Ishikawa (cell line): ENCODE measurements at regions not wholly inside any gene's neighbourhood (a gene's known extent, or its start where the extent isn't known, plus 50 kb on each side); places are given as distances from the start of the nearest gene placed in this dataset.

ENCODE experiments used
- CEBPB ChIP-seq: IDR thresholded peaks from 2 replicates; pipeline ENCODE4 v1.6.1; 2012
- CREB1 ChIP-seq: IDR thresholded peaks from 2 replicates; pipeline ENCODE4 v1.6.1; 2012; ENCODE audit warnings: low read depth
- EGR1 ChIP-seq: IDR thresholded peaks from 2 replicates; pipeline ENCODE4 v1.6.1; 2012
- EP300 ChIP-seq: IDR thresholded peaks from 2 replicates; pipeline ENCODE4 v1.6.1; 2012; ENCODE audit warnings: borderline replicate concordance
- FOXM1 ChIP-seq: IDR thresholded peaks from 2 replicates; pipeline ENCODE4 v1.6.1; 2012; ENCODE audit warnings: low read depth, borderline replicate concordance
- NFIC ChIP-seq: IDR thresholded peaks from 2 replicates; pipeline ENCODE4 v1.6.1; 2012
- RAD21 ChIP-seq: IDR thresholded peaks from 2 replicates; pipeline ENCODE4 v1.6.1; 2012; ENCODE audit warnings: low read depth
- REST ChIP-seq: IDR thresholded peaks from 2 replicates; pipeline ENCODE4 v1.6.1; 2012; ENCODE audit warnings: low read depth, mild to moderate bottlenecking
- TAF1 ChIP-seq: IDR thresholded peaks from 2 replicates; pipeline ENCODE4 v1.6.1; 2012; ENCODE audit warnings: low read depth, mild to moderate bottlenecking
- TCF12 ChIP-seq: IDR thresholded peaks from 2 replicates; pipeline ENCODE4 v1.6.1; 2012; ENCODE audit warnings: low read depth
- TEAD4 ChIP-seq: IDR thresholded peaks from 2 replicates; pipeline ENCODE4 v1.6.1; 2012
- USF1 ChIP-seq: IDR thresholded peaks from 2 replicates; pipeline ENCODE4 v1.6.1; 2012
- YY1 ChIP-seq: IDR thresholded peaks from 2 replicates; pipeline ENCODE4 v1.6.1; 2012; ENCODE audit warnings: low read depth
- ZBTB7A ChIP-seq: IDR thresholded peaks from 2 replicates; pipeline ENCODE4 v1.6.1; 2012; ENCODE audit warnings: low read depth
- TF ChIP-seq, protein P1 (sequence below): IDR thresholded peaks from 2 replicates; pipeline ENCODE4 v1.6.1; 2012

GRCh38 chr4:180665994-180666824 is 1577.0 kb upstream of the TENM3 start:
- TF ChIP-seq NFIC (no peak), RAD21 (peak; percentile 62)

DNA sequence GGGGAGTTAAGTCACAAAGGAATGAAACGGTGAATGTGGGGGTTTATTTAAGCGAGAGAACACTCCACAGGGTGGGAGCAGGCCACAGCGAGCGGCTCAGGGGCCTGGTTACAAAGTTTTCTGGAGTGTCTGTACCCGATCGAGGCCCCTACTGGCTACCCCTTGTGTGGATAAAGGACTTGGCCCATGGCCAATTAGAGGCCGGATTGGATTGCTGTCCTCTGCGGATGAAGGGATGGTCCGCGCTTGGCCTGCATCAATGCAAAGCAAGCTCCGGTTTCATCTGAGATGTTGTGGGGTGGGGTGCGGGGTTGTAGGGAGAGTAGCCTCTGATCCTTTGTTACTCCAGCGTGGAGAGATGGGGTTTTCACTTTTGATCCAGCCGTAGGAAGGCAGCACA is 1574.5 kb upstream of the TENM3 start:
- TF ChIP-seq RAD21, result no peak
- TF ChIP-seq NFIC, result peak; percentile 36; the same call in 1 of the 2 replicates
- no peak for TF ChIP-seq CEBPB

GRCh38 chr4:180669680-180670079 is 1573.5 kb upstream of the TENM3 start:
- TF ChIP-seq USF1, result no peak
- peak; percentile 70 for TF ChIP-seq TEAD4
- no peak for TF ChIP-seq EP300
- TF ChIP-seq ZBTB7A, result no peak
- TF ChIP-seq CREB1, result no peak
- TF ChIP-seq, protein P1, sequence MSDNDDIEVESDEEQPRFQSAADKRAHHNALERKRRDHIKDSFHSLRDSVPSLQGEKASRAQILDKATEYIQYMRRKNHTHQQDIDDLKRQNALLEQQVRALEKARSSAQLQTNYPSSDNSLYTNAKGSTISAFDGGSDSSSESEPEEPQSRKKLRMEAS, result 0 out of 2 replicates have a peak, but pooled peaks have one; percentile 36
- no peak for TF ChIP-seq RAD21
- TF ChIP-seq NFIC, result peak; percentile 70
- peak; percentile 82 for TF ChIP-seq TCF12
- TF ChIP-seq CEBPB, result no peak
- TF ChIP-seq FOXM1, result no peak
- TF ChIP-seq EGR1, result no peak
- no peak for TF ChIP-seq REST
- TF ChIP-seq YY1, result no peak
- TF ChIP-seq TAF1, result no peak

DNA sequence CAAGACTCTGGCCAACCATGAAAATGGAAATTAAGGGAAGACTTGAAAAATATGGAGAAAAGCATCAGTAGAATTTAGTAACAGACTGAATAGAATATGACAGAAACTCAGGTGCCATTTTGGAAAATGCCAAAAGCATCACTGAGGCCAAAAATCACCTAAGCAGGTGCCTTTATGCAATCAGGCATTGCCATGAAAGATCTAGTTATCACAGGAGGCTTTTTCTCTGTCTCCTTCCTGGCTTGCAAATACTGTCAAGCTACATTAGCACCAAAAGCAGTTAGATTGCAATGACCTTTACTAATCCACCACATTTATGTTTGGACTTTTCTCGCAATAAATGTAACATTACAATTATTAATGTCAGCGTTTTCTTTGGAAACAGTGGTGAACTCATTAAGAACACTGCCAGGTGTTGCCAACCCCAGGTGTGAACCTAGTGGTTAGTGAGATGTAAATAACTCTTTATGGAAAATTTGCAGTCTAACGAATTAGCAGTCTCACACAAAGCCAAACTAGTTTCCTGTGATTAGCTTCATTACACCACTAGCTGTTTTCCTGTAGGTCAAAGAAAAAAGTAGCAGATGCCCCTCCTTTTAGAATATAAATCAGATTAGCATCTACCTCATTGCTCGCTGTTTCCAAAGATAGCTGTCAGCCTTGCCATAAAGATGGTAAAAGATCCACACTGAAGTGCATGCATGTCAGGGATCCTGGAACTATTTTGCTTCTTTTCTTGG is 1568.4 kb upstream of the TENM3 start:
- no peak for TF ChIP-seq EP300
- no peak for TF ChIP-seq USF1
- TF ChIP-seq FOXM1, result no peak
- TF ChIP-seq NFIC, result no peak
- no peak for TF ChIP-seq ZBTB7A
- TF ChIP-seq TEAD4, result no peak
- TF ChIP-seq CREB1, result no peak
- no peak for TF ChIP-seq TCF12
- TF ChIP-seq REST, result no peak
- no peak for TF ChIP-seq YY1
- TF ChIP-seq TAF1, result no peak
- no peak for TF ChIP-seq EGR1
- TF ChIP-seq, protein P1, result no peak
- no peak for TF ChIP-seq CEBPB

- TF ChIP-seq REST, result no peak
- TF ChIP-seq NFIC, result no peak
Observed at GRCh38 chr4:180675359-180675650, 1567.9 kb upstream of the TENM3 start.
